Mammary epithelial cell (primary cell): ENCODE measurements at regions not wholly inside any gene's neighbourhood (a gene's known extent, or its start where the extent isn't known, plus 50 kb on each side); places are given as distances from the start of the nearest gene placed in this dataset.

ENCODE experiments used
- EZH2 ChIP-seq: IDR thresholded peaks from 2 replicates; pipeline ENCODE4 v1.6.1; 2012; ENCODE audit warnings: low read length, inconsistent platforms, borderline replicate concordance
- TF ChIP-seq, protein P1 (sequence below), 2 donors: IDR thresholded peaks in 1 of 2; conservative IDR thresholded peaks in 1 of 2; 2 replicates each; pipeline ENCODE4 v1.5.1; 2011 to 2012; ENCODE audit warnings: inconsistent platforms in 2 of 2, low read length in 2 of 2, mild to moderate bottlenecking in 2 of 2, control low read depth in 1 of 2, low read depth in 1 of 2; ENCODE audit not compliant: insufficient read depth in 1 of 2; ENCODE audit errors: extremely low read depth in 1 of 2

DNA sequence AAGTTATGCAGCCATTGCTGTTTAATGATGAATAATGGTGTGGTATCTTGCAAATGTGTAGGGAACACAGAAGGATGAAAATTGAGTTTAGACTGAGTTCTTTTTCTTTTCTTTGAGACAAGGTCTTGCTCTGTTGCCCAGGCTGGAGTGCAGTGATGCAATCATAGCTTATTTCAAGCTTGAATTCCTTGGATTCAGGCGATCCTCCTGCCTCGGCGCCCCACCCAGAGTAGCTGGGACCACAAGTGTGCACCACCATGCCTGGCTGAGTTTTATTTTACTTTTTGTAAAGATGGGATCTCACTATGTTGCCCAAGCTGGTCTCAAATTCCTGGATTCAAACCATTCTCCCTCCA lies 74.6 kb upstream of the TBC1D3K start:
- TF ChIP-seq, protein P1, sequence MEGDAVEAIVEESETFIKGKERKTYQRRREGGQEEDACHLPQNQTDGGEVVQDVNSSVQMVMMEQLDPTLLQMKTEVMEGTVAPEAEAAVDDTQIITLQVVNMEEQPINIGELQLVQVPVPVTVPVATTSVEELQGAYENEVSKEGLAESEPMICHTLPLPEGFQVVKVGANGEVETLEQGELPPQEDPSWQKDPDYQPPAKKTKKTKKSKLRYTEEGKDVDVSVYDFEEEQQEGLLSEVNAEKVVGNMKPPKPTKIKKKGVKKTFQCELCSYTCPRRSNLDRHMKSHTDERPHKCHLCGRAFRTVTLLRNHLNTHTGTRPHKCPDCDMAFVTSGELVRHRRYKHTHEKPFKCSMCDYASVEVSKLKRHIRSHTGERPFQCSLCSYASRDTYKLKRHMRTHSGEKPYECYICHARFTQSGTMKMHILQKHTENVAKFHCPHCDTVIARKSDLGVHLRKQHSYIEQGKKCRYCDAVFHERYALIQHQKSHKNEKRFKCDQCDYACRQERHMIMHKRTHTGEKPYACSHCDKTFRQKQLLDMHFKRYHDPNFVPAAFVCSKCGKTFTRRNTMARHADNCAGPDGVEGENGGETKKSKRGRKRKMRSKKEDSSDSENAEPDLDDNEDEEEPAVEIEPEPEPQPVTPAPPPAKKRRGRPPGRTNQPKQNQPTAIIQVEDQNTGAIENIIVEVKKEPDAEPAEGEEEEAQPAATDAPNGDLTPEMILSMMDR (conservative IDR thresholded peaks at IDR 0.05 in 1 of 2, IDR thresholded peaks at IDR 0.05 in 1 of 2; ENCODE audit: extremely low read depth in 1 of 2, insufficient read depth in 1 of 2, low read depth in 1 of 2, low read length in 2 of 2), result no peak
- TF ChIP-seq EZH2, result no peak
